Suprapubic skin (tissue), 3 donors: ENCODE measurements at regions not wholly inside any gene's neighbourhood (a gene's known extent, or its start where the extent isn't known, plus 50 kb on each side); places are given as distances from the start of the nearest gene placed in this dataset.

Source experiments
- CTCF ChIP-seq, 2 donors: fragments of 200-600 bp in 1 of 2; fragments of 450-650 bp in 1 of 2; sonication (generic) in 1 of 2; IDR thresholded peaks; one replicate each; pipeline ENCODE4 v1.5.1; 2016 to 2019; ENCODE audit warnings: antibody characterized with exemption in 2 of 2, mild to moderate bottlenecking in 1 of 2, moderate library complexity in 1 of 2
- POLR2AphosphoS5 ChIP-seq, 3 donors: sonication (generic); formaldehyde crosslinking; IDR thresholded peaks; one replicate each; pipeline ENCODE4 v1.6.1; 2017; ENCODE audit warnings: antibody characterized with exemption in 3 of 3

DNA sequence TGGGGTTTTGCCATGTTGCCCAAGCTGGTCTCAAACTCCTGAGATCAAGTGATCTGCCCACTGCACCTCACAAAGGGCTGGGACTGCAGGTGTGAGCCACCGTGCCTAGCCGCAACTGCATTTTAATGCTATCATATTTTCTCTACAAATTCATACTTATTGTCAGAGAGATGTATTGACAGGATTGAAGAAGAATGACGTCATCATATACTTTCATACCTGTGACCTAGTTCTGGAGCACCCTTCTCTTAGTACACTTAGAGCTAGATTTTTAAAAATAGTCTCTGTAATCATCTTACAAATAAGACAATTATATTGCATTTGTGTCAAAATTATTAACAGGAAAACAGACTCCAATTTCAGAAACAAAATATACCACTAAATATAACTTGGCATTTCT is 242.8 kb upstream of the PDZRN3 start:
- TF ChIP-seq CTCF (IDR thresholded peaks at IDR 0.05): no peak
- TF ChIP-seq POLR2AphosphoS5 (IDR thresholded peaks at IDR 0.05): no peak
